ENCODE measurements at regions not wholly inside any gene's neighbourhood (a gene's known extent, or its start where the extent isn't known, plus 50 kb on each side); places are given as distances from the start of the nearest gene placed in this dataset.

DNA sequence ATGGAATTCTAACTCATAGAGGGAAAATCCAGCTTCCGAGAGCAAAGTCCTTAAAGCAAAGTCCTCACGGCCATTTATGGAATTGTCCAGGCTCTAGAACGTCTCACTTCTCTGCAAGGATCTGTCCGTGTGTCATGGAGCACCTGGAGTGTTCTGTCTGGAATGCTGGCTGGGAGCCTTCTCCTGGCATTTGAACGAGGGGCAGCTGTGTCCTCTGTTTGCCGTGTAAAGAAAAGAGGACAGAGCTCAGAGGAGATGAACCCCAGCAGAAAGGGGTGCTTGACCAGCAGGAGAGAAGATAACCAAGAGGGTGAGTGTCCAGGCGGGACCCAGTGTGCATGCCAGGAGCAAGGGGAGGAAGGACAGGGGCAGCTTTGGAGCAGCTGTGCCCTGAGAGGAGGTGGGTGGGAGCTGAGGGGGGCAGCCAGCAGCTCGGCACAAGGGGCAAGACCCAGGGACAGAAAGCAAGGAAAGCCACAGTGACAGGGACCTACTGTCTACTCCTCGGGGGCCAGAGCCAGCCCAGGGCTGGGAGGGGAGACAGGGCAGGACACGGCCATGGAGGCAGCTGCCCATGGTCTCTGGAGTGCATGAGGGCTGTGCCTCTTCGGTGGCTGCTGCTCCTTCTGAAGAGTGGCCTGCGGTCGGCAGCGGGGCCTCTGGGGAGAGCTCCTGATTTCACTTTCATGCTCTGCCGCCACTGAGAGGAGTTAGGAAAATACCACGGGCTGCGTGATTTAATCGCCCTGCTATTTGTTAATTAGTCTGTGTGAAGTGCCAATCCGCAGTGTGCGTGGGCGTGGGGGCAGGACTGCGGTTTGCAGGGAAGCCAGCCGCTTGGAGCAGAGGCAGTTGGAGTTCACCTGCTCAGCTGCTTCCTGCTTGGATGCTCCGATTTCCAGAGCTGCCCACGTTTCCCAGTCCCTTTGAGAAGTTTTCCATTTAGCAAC lies 149.3 kb upstream of the SHH start:
- H3K4me3 ChIP-seq = no peak overlapping the region
- H3K27ac ChIP-seq = no peak overlapping the region

GRCh38 chr7:155959894-155960293 lies 147.6 kb upstream of the SHH start:
- Histone ChIP-seq H3K27ac (no peak overlapping the region), H3K4me3 (no peak overlapping the region)

- no peak overlapping the region for H3K27ac ChIP-seq
- H3K4me3 ChIP-seq = no peak overlapping the region
These were observed 144.7 kb upstream of the SHH start for GRCh38 chr7:155956977-155957376.

- H3K27ac ChIP-seq = no peak overlapping the region
- no peak overlapping the region for H3K4me3 ChIP-seq
These were observed 143.0 kb upstream of the SHH start for GRCh38 chr7:155955367-155955635.

DNA sequence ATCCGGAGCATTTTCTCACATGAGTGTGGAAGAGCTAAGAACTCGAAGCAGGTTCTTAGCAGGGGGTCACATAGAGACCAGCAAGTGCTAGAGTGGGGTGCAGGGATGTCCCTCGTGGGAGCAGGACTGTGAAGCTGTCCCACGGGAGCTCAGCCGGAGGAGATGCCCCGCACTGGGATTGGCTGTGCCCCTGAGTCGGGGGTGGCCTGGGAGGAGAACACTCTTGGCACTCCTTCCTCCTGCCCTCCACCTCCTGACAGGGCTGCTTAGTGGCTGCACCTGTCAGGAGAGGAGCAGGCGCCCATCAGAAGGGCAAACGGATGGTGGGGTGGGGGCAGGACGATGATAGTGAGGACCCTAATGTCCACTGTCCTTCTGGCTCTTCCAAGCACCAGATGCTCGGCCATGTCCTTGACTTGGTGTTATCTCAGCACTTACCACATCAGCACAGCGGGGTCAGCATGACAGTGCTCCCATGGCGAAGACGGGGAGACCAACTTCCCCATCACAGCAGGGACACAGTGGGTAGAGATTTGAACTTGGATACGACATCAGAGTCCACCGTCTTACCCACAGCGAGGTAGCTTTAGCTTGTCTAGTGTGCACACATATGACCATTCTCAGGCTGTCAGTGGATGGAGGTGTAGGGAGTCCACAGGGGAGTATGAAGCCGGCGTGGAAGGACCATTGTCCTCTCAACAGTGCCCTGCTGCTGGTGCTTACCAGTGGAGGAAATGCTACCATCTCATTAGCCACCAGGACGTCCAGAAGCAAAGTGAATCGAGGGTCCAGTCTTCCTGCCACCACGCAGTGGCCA lies 142.5 kb upstream of the SHH start:
- no peak overlapping the region for H3K4me3 ChIP-seq
- H3K27ac ChIP-seq = no peak overlapping the region

- no peak overlapping the region for H3K27ac ChIP-seq
- no peak overlapping the region for H3K4me3 ChIP-seq
These were observed 141.7 kb upstream of the SHH start for GRCh38 chr7:155953781-155954549.

GRCh38 chr7:155953501-155953778 lies 141.2 kb upstream of the SHH start:
- no peak overlapping the region for H3K27ac ChIP-seq
- no peak overlapping the region for H3K4me3 ChIP-seq

- H3K27ac ChIP-seq = no peak overlapping the region
- no peak overlapping the region for H3K4me3 ChIP-seq
These were observed 139.4 kb upstream of the SHH start for GRCh38 chr7:155951554-155952158.

GRCh38 chr7:155950898-155951553 lies 138.8 kb upstream of the SHH start:
- H3K27ac ChIP-seq = no peak overlapping the region
- no peak overlapping the region for H3K4me3 ChIP-seq

DNA sequence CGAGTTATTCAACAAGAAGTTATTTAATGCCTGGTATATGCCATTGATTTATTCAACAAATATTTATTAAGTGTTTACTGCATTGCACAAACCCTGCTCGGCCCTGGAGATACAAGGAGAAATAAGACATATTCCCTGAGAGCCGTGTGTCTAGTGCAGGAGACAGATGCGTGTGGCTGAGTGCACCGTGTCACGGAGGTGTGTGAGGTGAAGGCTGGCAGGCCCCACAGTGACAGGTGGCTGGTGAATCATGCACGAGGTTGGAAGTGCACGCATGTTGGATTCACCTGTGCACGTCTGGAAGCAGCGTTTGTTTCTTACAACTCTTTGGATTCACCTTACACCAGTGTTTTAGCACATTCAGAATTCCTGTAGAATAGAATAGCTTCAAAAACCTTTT lies 136.6 kb upstream of the SHH start:
- no peak overlapping the region for H3K4me3 ChIP-seq

DNA sequence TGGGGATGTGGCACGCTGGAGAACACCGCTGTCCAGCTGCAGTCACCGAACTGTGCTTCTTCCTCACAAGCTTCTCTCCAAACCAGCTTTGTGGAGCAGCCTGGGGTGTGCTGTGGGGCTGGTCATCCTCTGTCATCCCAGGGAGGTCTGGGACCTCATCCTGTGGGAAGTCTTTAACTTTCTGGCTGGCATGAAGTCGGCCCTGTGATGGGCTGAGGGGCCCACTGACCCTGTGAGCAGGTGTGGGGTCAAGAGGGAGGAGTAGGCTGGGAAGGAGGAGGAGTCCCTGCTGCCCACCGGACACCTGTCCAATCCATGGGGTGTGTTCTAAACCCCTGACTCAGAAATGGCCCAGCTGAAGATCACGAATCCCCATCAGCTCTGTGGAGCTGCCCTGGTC lies 136.2 kb upstream of the SHH start:
- Histone ChIP-seq H3K27ac (no peak overlapping the region), H3K4me3 (no peak overlapping the region)

More for the DNA sequence above, 136.6 kb upstream of the SHH start:
- no peak overlapping the region for H3K27ac ChIP-seq

GRCh38 chr7:155947051-155947450 lies 134.8 kb upstream of the SHH start:
- Histone ChIP-seq H3K27ac (no peak overlapping the region), H3K4me3 (no peak overlapping the region)

GRCh38 chr7:155945670-155946325 lies 133.5 kb upstream of the SHH start:
- H3K27ac ChIP-seq = no peak overlapping the region
- no peak overlapping the region for H3K4me3 ChIP-seq

DNA sequence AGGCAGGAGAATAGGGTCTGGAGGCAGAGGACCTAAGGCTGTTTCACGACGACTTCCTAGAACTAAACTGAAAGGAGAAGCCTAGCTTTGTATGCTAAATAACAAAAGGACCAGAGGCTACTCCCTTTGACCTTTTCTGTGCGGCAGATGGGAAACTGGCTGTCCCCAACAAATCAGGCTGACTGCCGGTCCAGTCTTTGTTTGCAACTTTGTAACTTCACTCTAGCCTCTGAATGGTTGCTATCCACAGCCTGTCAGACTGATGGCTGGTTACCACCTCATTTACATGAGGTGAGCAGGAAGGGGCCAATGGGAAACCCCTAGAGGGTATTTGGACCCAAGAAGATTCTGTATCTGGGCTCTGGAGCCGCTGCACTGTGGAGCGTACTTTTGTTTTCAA lies 132.6 kb upstream of the SHH start:
- Histone ChIP-seq H3K27ac (no peak overlapping the region), H3K4me3 (no peak overlapping the region)

DNA sequence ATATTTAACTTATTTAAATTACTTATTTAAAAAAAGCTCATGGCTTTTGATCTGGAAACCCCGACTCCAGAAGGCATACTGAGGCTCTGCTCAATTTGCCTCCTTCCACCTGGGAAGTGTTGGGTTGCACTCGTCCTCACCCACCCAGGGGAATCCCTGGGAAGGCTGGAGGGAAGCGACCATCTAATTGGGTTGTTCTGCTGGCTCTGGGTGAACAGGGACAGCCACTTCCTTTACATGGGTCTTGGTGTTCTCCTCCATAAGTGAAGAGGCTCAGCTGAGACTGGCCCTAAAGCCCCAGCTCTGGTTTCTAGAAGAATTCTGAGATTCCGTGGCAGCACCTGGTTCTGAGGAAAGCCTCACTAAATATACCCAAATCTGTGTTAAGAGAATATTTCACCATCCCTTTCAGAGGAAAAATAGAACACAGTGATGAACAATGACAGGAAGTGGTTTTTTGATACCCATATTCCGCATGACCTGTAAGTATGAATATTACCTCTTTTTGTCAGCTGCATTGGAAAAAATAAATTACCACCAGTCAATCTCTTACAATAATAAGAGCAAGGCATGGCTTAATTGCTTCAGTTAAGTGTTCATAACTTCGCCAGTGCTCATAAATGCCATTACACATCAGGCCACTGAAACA lies 131.1 kb upstream of the SHH start:
- H3K4me3 ChIP-seq = no peak overlapping the region
- no peak overlapping the region for H3K27ac ChIP-seq

GRCh38 chr7:155942226-155942950 lies 130.1 kb upstream of the SHH start:
- no peak overlapping the region for H3K4me3 ChIP-seq
- no peak overlapping the region for H3K27ac ChIP-seq

DNA sequence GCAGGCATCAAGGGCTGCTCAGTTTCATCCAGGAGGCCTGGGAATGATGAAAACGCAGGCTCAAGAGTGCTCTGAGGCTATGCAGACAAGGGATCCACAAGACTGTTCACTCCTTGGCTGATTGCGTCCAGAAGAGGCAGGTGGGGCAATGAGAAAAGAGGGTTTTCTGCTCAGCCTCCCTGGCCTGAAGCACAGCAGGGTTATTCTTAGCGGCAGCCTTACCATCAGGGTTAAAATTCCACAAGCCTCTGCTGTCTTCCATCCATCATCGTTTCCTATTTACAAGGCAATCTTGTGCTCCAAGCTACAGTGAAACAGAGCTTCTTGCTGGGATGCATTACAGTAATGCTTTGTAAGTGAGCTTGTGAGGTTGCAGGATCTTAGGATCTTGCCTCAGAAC lies 129.4 kb upstream of the SHH start:
- Histone ChIP-seq H3K27ac (no peak overlapping the region), H3K4me3 (no peak overlapping the region)

GRCh38 chr7:155939350-155939749 lies 127.1 kb upstream of the SHH start:
- Histone ChIP-seq H3K4me3 (no peak overlapping the region), H3K27ac (no peak overlapping the region)
